Liver (tissue), 3 donors: ENCODE measurements at regions not wholly inside any gene's neighbourhood (a gene's known extent, or its start where the extent isn't known, plus 50 kb on each side); places are given as distances from the start of the nearest gene placed in this dataset.

ENCODE experiments used
- CTCF ChIP-seq: fragments of 150-350 bp; IDR thresholded peaks from 2 replicates; pipeline ENCODE4 v1.5.1; 2017; ENCODE audit warnings: improper control_type of control experiment, low read depth, low read length; ENCODE audit not compliant: missing input control
- MAX ChIP-seq: IDR thresholded peaks from 2 replicates; pipeline ENCODE4 v1.6.1; 2016; ENCODE audit warnings: antibody characterized with exemption
- RAD21 ChIP-seq, 2 donors: IDR thresholded peaks; 2 replicates each; pipeline ENCODE4 v1.6.1; 2016; ENCODE audit warnings: antibody characterized with exemption in 2 of 2, mild to moderate bottlenecking in 2 of 2
- REST ChIP-seq: IDR thresholded peaks from 2 replicates; pipeline ENCODE4 v1.6.1; 2016; ENCODE audit warnings: antibody characterized with exemption, mild to moderate bottlenecking
- donor health status: healthy.
- donor health status: healthy.

DNA sequence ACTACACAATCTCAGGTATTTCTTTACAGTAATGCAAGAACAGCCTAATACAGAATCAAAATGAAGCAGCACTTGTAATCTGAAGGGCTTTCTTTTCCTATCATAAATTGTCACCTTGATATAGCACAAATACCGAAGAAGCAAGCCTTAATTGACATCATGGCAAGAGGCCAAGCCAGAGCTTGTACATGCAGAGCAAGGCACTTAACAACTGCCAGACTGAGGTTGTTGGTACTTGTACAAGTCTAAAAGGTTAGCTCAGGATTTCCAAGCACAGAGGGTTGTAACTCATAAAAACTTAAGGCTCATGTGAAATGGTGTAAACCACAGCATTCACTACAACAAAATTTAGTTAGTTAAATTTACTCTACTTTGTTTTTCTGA, 158.8 kb upstream of the SPEF2 start:
- no peak for TF ChIP-seq RAD21 (IDR thresholded peaks at IDR 0.05)
- TF ChIP-seq MAX = no peak
- no peak for TF ChIP-seq CTCF
- no peak for TF ChIP-seq REST
